CD1c-positive myeloid dendritic cell (primary cell): ENCODE measurements at regions not wholly inside any gene's neighbourhood (a gene's known extent, or its start where the extent isn't known, plus 50 kb on each side); places are given as distances from the start of the nearest gene placed in this dataset.

Experiments used
- DNase-seq: peaks from one replicate; pipeline ENCODE4 v3.0.0-alpha.2; 2016; ENCODE audit errors: extremely low spot score

- DNase-seq: no peak
Measured at GRCh38 chr13:106138620-106139019, 396.8 kb downstream of the EFNB2 start.

DNA sequence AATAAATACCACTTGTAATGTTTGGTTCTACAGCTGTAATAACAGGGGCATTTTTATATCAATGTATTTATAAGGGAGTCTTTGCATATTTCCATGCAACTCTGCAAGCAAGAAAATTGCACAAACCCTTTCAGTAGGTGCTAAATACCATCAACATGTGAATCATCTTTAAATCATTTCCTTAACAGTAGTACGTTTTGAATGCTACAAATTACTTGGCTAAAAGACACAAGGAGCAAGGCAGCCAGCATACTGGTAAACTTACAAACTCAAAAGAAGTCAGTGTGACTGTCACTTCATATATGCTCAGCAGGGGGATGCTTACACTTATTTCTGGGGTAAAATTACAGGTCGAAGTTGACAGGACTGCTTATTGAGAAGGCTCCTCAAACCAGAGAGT, 402.4 kb downstream of the EFNB2 start:
- no peak for DNase-seq

DNA sequence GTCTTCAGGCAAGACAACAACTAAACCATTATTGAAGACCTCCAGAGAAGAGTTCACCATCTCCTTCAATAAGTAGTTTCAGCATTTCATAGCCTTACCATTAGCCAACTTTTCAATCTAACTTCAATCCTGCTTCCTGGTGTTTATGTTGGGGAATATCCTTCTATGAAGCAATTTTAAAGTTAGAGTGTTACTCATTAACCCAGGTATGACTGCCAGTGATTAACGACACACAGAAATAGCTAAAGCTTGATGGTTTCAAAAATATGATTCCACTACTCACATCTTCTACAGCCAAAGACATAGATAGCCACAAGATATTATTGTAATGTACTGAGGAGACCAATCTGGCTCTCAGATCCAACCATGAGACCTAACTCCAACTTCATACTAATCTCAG, 403.2 kb downstream of the EFNB2 start:
- no peak for DNase-seq

GRCh38 chr13:106129993-106130392, 405.5 kb downstream of the EFNB2 start:
- DNase-seq: no peak

- DNase-seq: no peak
Measured at GRCh38 chr13:106129273-106129672, 406.2 kb downstream of the EFNB2 start.

DNA sequence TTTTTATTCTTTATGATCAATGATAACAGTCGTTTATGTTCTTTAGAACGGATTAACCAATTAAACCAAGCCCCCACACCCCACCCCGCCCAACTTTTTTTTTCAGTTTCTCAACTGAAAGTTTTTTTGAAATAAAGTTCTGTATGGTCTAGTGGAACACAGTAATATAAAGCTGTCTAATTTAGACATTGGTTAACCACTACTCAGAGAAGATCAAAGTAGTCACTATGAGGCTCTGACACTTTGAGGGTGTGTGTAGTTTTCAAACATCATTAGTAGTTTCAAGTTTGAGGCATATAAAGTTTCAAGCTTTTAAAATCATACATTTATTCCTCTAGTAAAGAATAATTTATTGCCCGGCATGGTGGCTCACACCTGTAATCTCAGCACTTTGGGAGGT, 413.2 kb downstream of the EFNB2 start:
- no peak for DNase-seq

DNA sequence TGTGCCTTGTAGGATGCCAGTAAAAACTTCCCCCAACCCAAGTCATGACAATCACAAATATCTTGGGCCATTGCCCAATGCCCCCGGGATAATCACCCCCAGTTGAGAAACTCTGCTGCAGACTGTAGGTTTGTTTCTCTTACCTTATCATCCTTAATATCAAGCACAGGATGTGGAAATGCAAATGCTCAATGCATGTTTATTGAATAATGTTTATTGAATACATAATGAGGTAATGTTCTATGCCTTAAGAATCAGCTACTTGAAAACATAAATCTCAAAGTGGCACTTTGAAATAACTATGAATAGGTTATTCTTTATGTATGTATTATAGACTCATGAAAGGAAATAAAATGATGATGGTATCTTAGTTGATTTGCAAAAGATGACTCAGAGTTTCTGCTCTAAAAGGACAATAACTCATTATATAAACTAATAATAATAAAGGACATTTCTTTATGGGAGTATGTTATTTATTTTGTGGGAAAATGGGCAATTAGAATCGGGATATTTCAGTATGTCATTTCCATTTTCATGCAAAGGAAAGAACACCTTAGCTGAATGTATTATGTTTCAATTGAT, 414.2 kb downstream of the EFNB2 start:
- DNase-seq: no peak

- DNase-seq: no peak
Measured at GRCh38 chr13:106118996-106119395, 416.5 kb downstream of the EFNB2 start.

DNA sequence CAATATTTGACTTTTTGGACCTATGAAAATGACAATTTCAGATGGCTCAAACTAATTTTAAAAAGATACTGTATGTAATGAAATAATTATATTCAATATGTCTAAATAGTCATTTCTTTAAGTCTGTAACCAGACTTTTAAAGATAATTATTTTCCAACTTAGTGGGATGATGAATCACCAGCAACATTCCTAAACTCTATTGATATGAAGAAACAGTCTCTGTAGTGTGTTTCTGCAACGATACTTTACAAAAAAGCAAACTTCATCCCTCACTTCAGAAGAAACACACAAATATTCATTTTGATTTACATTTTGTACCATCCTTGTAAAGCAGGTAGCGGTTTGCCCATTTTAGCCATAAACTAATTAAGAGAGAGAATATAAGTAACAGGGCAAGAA, 417.4 kb downstream of the EFNB2 start:
- no peak for DNase-seq

- DNase-seq: no peak
Measured at GRCh38 chr13:106117640-106118039, 417.8 kb downstream of the EFNB2 start.

DNA sequence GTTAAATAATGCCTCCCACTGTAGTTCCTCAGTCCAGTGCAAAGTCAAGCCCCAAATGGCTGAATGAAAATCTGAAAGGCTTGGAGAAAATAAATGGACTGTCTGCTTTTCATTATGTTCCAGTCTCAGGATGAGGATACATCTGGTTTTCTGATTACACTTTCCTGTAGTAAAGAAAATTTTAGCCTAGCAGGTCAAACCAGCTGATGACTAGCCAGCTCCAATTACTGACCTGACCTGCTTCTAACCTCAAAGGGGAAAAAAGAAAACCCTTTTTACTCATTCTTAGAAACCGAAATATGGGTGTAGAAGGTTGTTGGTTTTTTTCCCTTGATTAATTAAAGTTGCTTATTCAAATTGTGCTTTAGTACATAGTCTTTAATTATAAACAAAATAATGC, 418.4 kb downstream of the EFNB2 start:
- no peak for DNase-seq

DNA sequence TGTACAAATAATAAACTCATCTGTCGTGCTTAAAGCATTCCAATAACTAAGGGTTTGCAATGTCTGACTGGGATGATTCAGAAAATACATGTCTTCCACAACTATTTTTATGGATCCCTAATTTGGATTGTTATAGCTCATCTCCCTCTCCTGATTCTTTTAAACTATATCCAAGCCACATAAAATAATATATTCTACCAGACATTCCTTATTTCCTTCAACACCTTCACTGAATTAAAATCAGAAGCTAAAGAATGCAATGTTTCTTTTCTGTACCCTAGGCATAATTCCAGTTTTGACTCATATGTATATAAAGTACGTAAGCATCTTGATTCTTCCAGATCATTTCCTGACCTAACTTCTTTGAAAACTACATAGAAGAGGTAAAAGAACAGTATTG, 420.4 kb downstream of the EFNB2 start:
- DNase-seq: no peak

- no peak for DNase-seq
Measured at GRCh38 chr13:106113796-106114195, 421.7 kb downstream of the EFNB2 start.

GRCh38 chr13:106112191-106112590, 423.3 kb downstream of the EFNB2 start:
- no peak for DNase-seq

DNA sequence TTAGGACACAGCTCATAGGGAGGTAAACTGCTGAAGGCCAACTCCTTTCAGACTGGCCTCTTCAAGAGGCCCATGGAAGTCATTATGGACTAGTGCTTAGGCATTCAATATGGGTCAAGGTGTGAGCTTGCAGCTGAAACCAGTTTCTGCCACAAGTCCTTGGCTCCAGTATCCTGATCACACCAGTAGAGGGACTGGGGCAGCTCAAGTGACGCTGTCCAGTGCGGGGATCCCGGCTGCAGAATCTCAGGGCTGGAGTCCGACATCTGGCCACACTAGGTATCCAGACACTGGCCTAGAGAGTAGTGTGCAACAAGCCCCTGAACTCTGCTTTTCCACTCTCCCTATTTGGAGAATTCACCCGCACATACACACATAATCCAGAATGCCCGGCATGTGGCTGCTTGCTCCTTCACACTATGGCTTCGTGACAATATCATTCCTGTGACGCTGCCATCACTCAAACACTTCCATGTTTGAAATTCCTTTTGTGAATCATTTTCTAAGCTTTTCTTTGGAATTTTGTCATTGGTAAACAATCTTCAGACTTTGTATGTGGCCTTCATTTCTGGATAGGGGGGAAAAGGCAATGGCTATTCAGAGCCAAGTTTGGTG, 425.1 kb downstream of the EFNB2 start:
- no peak for DNase-seq

GRCh38 chr13:106109391-106109791, 426.1 kb downstream of the EFNB2 start:
- no peak for DNase-seq

DNA sequence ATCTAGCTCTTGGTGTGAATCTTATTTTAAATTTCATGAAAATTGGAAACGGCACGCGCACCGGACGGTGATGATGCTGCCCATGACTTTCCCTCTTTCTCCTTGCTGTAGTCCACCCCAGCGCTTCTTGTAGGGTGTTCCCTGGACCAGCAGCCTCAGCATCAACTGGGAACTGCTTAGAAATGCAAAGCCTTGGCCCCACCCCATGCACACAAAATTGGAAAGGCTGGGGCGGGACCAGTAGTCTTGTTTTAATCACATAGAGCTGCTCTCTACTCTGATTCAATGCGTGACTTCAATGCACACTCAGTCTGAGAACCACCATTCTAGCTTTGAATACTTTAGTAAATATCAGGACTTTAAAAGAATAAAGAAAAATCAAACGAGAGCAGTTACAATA, 427.1 kb downstream of the EFNB2 start:
- no peak for DNase-seq

DNA sequence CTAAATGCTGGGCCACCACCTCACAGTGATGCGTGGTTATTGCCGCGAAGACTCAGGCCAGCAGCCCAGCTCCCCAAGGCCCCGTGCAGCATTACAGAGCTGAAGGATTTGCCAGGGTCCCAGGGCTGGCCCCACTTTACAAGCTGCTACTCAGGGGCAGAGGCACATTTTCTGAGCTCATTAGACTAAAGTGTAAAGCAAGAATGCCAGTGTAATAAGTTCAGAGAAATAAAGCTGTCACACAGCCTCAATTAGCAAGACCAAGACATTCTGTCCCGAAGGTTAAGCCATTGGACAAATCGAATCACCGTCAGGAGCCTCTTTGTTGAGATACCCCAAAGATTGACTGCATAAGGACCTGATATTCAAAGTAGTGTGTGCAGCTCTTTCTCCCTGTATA, 428.4 kb downstream of the EFNB2 start:
- DNase-seq: no peak

DNA sequence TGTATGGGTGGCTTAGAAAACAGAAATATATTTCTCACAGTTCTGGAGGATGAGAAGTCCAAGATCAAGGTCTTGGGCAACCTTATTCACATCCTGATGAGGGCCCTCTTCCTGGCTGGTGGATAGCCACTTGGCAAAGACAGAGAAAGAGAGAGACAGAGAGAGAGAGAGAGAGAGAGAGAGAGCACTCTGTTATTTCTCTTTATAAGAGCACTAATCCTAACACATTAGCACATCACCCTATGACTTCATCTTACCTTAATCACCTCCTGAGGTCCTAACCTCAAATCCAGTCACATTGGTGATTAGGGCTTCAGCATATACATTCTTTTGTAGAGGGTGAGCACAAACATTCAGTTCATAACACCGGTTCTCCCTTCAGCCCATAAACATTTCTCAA, 430.3 kb downstream of the EFNB2 start:
- no peak for DNase-seq

GRCh38 chr13:106104281-106104901, 431.1 kb downstream of the EFNB2 start:
- no peak for DNase-seq

DNA sequence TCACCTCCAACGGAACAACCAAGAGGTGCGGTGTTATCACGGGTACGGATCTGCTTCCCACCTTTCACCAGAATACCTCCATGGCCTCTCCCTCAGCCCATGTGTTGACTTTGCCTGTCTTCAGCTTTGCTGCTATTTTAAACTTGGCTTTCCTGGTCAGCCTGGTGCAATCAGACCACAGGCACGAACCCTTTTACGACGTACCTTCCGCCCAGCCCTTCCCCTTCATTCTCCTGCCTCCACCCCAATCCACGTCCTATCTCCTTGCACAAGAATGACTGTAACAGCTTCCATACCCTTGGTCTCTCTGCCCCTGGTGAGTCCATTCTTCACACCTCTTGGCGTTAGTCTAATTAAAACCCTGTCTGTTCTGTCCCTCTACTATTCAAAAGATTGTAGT, 431.7 kb downstream of the EFNB2 start:
- no peak for DNase-seq

- no peak for DNase-seq
Measured at GRCh38 chr13:106102786-106103185, 432.7 kb downstream of the EFNB2 start.

DNA sequence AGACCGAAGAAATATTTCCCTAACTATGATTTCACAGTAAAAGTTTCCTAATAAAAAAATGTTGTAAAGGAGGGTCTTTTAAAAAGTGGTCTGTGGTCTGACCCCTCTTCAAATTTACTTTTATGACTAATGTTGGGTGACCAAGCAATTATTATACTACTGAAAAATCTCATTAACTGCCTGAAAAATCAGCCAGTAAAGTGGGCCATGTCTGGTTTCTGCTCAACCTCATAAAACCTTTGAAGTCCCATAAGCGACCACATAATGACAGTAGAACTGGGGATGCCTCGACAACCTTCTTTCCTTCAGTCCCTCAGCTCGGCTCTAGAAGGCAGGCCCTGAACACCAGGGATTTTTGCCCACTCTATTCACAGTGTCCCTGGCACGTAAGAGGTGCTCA, 434.3 kb downstream of the EFNB2 start:
- DNase-seq: no peak
